ENCODE measurements at regions not wholly inside any gene's neighbourhood (a gene's known extent, or its start where the extent isn't known, plus 50 kb on each side); places are given as distances from the start of the nearest gene placed in this dataset.

GRCh38 chr1:59054172-59054571, 242.7 kb upstream of the FGGY start:
- TF ChIP-seq EZH2 (IDR thresholded peaks at IDR 0.05; ENCODE audit: borderline replicate concordance, low read depth, low read length, poor library complexity, severe bottlenecking) (no peak), CTCF (conservative IDR thresholded peaks at IDR 0.05; ENCODE audit: low read depth, low read length) (no peak)

Measured in A673 (cell line).